Neural progenitor cell (in vitro differentiated cells): ENCODE measurements at regions not wholly inside any gene's neighbourhood (a gene's known extent, or its start where the extent isn't known, plus 50 kb on each side); places are given as distances from the start of the nearest gene placed in this dataset.

Experiments used
- CTCF ChIP-seq: fragments of 200-600 bp; sonication (generic); IDR thresholded peaks from 2 replicates; pipeline ENCODE4 v1.5.1; 2017; ENCODE audit warnings: antibody characterized with exemption, mild to moderate bottlenecking
- EZH2 ChIP-seq: fragments of 200-600 bp; sonication (generic); IDR thresholded peaks from 2 replicates; pipeline ENCODE4 v1.6.1; 2017; ENCODE audit warnings: antibody characterized with exemption, mild to moderate bottlenecking, moderate library complexity
- EZH2phosphoT487 ChIP-seq: fragments of 200-600 bp; sonication (generic); IDR thresholded peaks from 2 replicates; pipeline ENCODE4 v1.6.1; 2017; ENCODE audit warnings: antibody characterized with exemption

GRCh38 chr2:219918254-219918653, 290.8 kb downstream of the SLC4A3 start:
- no peak for TF ChIP-seq EZH2phosphoT487
- no peak for TF ChIP-seq CTCF
- no peak for TF ChIP-seq EZH2
